ENCODE measurements at regions not wholly inside any gene's neighbourhood (a gene's known extent, or its start where the extent isn't known, plus 50 kb on each side); places are given as distances from the start of the nearest gene placed in this dataset.
"Not testable (repeated sequence)": the region's sequence is repeated elsewhere in the genome, so short reads cannot be mapped to it uniquely, and the experiment has no call there.

GRCh38 chr15:20144333-20145036 lies 397.1 kb downstream of the GOLGA6L6 start:
- intact Hi-C loops (cut with micrococcal nuclease; ENCODE audit: unreplicated experiment); POLR2A ChIA-PET; H2AFZ ChIP-seq (ENCODE audit: low read length); H3K9me2 ChIP-seq (ENCODE audit: insufficient read depth, low read length); H4K20me1 ChIP-seq (ENCODE audit: insufficient read depth, low read length); H3K4me2 ChIP-seq (ENCODE audit: low read length); H3K36me3 ChIP-seq (ENCODE audit: insufficient read depth, low read length); H3K4me3 ChIP-seq (ENCODE audit: low read depth, low read length, poor library complexity, severe bottlenecking); DNase-seq (ENCODE audit: low spot score); H3K9me3 ChIP-seq (ENCODE audit: low read length); BruUV-seq (replicated peaks); H3K27ac ChIP-seq (ENCODE audit: low read depth, low read length, poor library complexity, severe bottlenecking); CTCF ChIA-PET (ENCODE audit: unreplicated experiment); H3K79me2 ChIP-seq (ENCODE audit: insufficient read depth, low read depth, low read length); H3K4me1 ChIP-seq (ENCODE audit: insufficient read depth, low read length, poor library complexity, severe bottlenecking): not testable (repeated sequence)

- H3K9me3 ChIP-seq (ENCODE audit: low read length); CTCF ChIA-PET (ENCODE audit: unreplicated experiment); POLR2A ChIA-PET; H3K4me3 ChIP-seq (ENCODE audit: low read depth, low read length, poor library complexity, severe bottlenecking); H3K4me2 ChIP-seq (ENCODE audit: low read length); DNase-seq (ENCODE audit: low spot score); H3K79me2 ChIP-seq (ENCODE audit: insufficient read depth, low read depth, low read length); H3K27ac ChIP-seq (ENCODE audit: low read depth, low read length, poor library complexity, severe bottlenecking); H2AFZ ChIP-seq (ENCODE audit: low read length); H3K36me3 ChIP-seq (ENCODE audit: insufficient read depth, low read length); intact Hi-C loops (cut with micrococcal nuclease; ENCODE audit: unreplicated experiment); H3K4me1 ChIP-seq (ENCODE audit: insufficient read depth, low read length, poor library complexity, severe bottlenecking); H4K20me1 ChIP-seq (ENCODE audit: insufficient read depth, low read length); H3K9me2 ChIP-seq (ENCODE audit: insufficient read depth, low read length); BruUV-seq (replicated peaks): not testable (repeated sequence)
These were observed 398.7 kb downstream of the GOLGA6L6 start for GRCh38 chr15:20142906-20143305.

GRCh38 chr15:20142410-20142809 lies 399.2 kb downstream of the GOLGA6L6 start:
- CTCF ChIA-PET (ENCODE audit: unreplicated experiment); intact Hi-C loops (cut with micrococcal nuclease; ENCODE audit: unreplicated experiment); H3K9me3 ChIP-seq (ENCODE audit: low read length); H3K4me3 ChIP-seq (ENCODE audit: low read depth, low read length, poor library complexity, severe bottlenecking); H3K27ac ChIP-seq (ENCODE audit: low read depth, low read length, poor library complexity, severe bottlenecking); H3K9me2 ChIP-seq (ENCODE audit: insufficient read depth, low read length); POLR2A ChIA-PET; H3K79me2 ChIP-seq (ENCODE audit: insufficient read depth, low read depth, low read length); DNase-seq (ENCODE audit: low spot score); H3K4me2 ChIP-seq (ENCODE audit: low read length); H3K4me1 ChIP-seq (ENCODE audit: insufficient read depth, low read length, poor library complexity, severe bottlenecking); H2AFZ ChIP-seq (ENCODE audit: low read length); H3K36me3 ChIP-seq (ENCODE audit: insufficient read depth, low read length); BruUV-seq (replicated peaks); H4K20me1 ChIP-seq (ENCODE audit: insufficient read depth, low read length): not testable (repeated sequence)

- H3K79me2 ChIP-seq (ENCODE audit: insufficient read depth, low read depth, low read length); H4K20me1 ChIP-seq (ENCODE audit: insufficient read depth, low read length); BruUV-seq (replicated peaks); DNase-seq (ENCODE audit: low spot score); H2AFZ ChIP-seq (ENCODE audit: low read length); H3K27ac ChIP-seq (ENCODE audit: low read depth, low read length, poor library complexity, severe bottlenecking); H3K9me2 ChIP-seq (ENCODE audit: insufficient read depth, low read length); CTCF ChIA-PET (ENCODE audit: unreplicated experiment); POLR2A ChIA-PET; H3K4me2 ChIP-seq (ENCODE audit: low read length); H3K4me1 ChIP-seq (ENCODE audit: insufficient read depth, low read length, poor library complexity, severe bottlenecking); intact Hi-C loops (cut with micrococcal nuclease; ENCODE audit: unreplicated experiment); H3K4me3 ChIP-seq (ENCODE audit: low read depth, low read length, poor library complexity, severe bottlenecking); H3K9me3 ChIP-seq (ENCODE audit: low read length); H3K36me3 ChIP-seq (ENCODE audit: insufficient read depth, low read length): not testable (repeated sequence)
These were observed 416.9 kb downstream of the GOLGA6L6 start for GRCh38 chr15:20124668-20125067.
